ENCODE measurements at regions not wholly inside any gene's neighbourhood (a gene's known extent, or its start where the extent isn't known, plus 50 kb on each side); places are given as distances from the start of the nearest gene placed in this dataset.

GRCh38 chr7:106573125-106573663 lies 87.8 kb downstream of the CCDC71L start:
- TF ChIP-seq POLR2A (IDR thresholded peaks at IDR 0.05; ENCODE audit: insufficient read depth in 1 of 2, low read depth in 2 of 2, low read length in 2 of 2): no peak
- no peak for TF ChIP-seq FOXO4 (CRISPR knock-in tag; conservative IDR thresholded peaks at IDR 0.05)
- TF ChIP-seq, protein P1, sequence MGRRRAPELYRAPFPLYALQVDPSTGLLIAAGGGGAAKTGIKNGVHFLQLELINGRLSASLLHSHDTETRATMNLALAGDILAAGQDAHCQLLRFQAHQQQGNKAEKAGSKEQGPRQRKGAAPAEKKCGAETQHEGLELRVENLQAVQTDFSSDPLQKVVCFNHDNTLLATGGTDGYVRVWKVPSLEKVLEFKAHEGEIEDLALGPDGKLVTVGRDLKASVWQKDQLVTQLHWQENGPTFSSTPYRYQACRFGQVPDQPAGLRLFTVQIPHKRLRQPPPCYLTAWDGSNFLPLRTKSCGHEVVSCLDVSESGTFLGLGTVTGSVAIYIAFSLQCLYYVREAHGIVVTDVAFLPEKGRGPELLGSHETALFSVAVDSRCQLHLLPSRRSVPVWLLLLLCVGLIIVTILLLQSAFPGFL (CRISPR knock-in tag; IDR thresholded peaks at IDR 0.05): no peak
- TF ChIP-seq, protein P2, sequence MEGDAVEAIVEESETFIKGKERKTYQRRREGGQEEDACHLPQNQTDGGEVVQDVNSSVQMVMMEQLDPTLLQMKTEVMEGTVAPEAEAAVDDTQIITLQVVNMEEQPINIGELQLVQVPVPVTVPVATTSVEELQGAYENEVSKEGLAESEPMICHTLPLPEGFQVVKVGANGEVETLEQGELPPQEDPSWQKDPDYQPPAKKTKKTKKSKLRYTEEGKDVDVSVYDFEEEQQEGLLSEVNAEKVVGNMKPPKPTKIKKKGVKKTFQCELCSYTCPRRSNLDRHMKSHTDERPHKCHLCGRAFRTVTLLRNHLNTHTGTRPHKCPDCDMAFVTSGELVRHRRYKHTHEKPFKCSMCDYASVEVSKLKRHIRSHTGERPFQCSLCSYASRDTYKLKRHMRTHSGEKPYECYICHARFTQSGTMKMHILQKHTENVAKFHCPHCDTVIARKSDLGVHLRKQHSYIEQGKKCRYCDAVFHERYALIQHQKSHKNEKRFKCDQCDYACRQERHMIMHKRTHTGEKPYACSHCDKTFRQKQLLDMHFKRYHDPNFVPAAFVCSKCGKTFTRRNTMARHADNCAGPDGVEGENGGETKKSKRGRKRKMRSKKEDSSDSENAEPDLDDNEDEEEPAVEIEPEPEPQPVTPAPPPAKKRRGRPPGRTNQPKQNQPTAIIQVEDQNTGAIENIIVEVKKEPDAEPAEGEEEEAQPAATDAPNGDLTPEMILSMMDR (CRISPR knock-in tag; IDR thresholded peaks at IDR 0.05): no peak
- no peak for TF ChIP-seq RFX5 (IDR thresholded peaks at IDR 0.05; ENCODE audit: low read depth, low read length)
- TF ChIP-seq CEBPB (IDR thresholded peaks at IDR 0.05; ENCODE audit: borderline replicate concordance, low read depth, low read length): no peak
- no peak for TF ChIP-seq ZNF713 (CRISPR knock-in tag; IDR thresholded peaks at IDR 0.05)
- no peak for TF ChIP-seq SUZ12 (IDR thresholded peaks at IDR 0.05; ENCODE audit: low read depth, low read length)
- TF ChIP-seq FOSL2 (CRISPR knock-in tag; IDR thresholded peaks at IDR 0.05): no peak
- no peak for TF ChIP-seq HNRNPH1 (optimal IDR thresholded peaks at IDR 0.05; ENCODE audit: low read depth, low read length)
- TF ChIP-seq ZNF446 (CRISPR knock-in tag; IDR thresholded peaks at IDR 0.05): no peak
- TF ChIP-seq, protein P3, sequence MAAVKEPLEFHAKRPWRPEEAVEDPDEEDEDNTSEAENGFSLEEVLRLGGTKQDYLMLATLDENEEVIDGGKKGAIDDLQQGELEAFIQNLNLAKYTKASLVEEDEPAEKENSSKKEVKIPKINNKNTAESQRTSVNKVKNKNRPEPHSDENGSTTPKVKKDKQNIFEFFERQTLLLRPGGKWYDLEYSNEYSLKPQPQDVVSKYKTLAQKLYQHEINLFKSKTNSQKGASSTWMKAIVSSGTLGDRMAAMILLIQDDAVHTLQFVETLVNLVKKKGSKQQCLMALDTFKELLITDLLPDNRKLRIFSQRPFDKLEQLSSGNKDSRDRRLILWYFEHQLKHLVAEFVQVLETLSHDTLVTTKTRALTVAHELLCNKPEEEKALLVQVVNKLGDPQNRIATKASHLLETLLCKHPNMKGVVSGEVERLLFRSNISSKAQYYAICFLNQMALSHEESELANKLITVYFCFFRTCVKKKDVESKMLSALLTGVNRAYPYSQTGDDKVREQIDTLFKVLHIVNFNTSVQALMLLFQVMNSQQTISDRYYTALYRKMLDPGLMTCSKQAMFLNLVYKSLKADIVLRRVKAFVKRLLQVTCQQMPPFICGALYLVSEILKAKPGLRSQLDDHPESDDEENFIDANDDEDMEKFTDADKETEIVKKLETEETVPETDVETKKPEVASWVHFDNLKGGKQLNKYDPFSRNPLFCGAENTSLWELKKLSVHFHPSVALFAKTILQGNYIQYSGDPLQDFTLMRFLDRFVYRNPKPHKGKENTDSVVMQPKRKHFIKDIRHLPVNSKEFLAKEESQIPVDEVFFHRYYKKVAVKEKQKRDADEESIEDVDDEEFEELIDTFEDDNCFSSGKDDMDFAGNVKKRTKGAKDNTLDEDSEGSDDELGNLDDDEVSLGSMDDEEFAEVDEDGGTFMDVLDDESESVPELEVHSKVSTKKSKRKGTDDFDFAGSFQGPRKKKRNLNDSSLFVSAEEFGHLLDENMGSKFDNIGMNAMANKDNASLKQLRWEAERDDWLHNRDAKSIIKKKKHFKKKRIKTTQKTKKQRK (IDR thresholded peaks at IDR 0.05; ENCODE audit: low read length): no peak

All from HepG2 (cell line).